Astrocyte of the cerebellum (primary cell): ENCODE measurements at regions not wholly inside any gene's neighbourhood (a gene's known extent, or its start where the extent isn't known, plus 50 kb on each side); places are given as distances from the start of the nearest gene placed in this dataset.

Experiments
- DNase-seq: peaks from one replicate; pipeline ENCODE4 v3.0.0-alpha.2; 2011; ENCODE audit warnings: low read depth
- H3K4me3 ChIP-seq: 2 replicates; pipeline ENCODE4 v1.5.1; 2011; ENCODE audit warnings: mild to moderate bottlenecking, low read depth, low read length, moderate library complexity
- CTCF ChIP-seq: IDR thresholded peaks from 2 replicates; pipeline ENCODE4 v1.5.1; 2012; ENCODE audit warnings: low read length, low read depth, moderate library complexity, mild to moderate bottlenecking; ENCODE audit errors: missing control alignments
- in situ Hi-C: cut with HindIII; loops from 2 replicates; pipeline ENCODE4 v1.10.0; 2017; ENCODE audit warnings: low sequenced_read_pairs

GRCh38 chr20:21018576-21018975, 87.6 kb downstream of the LINC00237 start:
- no peak for TF ChIP-seq CTCF
- in situ Hi-C loops, result no loop called here
- no peak for DNase-seq
- no peak overlapping the region for H3K4me3 ChIP-seq

- H3K4me3 ChIP-seq, result no peak overlapping the region
- no peak for TF ChIP-seq CTCF
- no peak for DNase-seq
- in situ Hi-C loops, result no loop called here
These were observed 88.6 kb downstream of the LINC00237 start for GRCh38 chr20:21017528-21018085.

- in situ Hi-C loops, result no loop called here
- no peak overlapping the region for H3K4me3 ChIP-seq
- TF ChIP-seq CTCF, result no peak
- DNase-seq, result no peak
These were observed 89.4 kb downstream of the LINC00237 start for GRCh38 chr20:21016751-21017150.

GRCh38 chr20:21014528-21014927, 91.6 kb downstream of the LINC00237 start:
- TF ChIP-seq CTCF, result no peak
- in situ Hi-C loops, result no loop called here
- DNase-seq, result no peak
- no peak overlapping the region for H3K4me3 ChIP-seq

- in situ Hi-C loops, result no loop called here
- DNase-seq, result no peak
- no peak for TF ChIP-seq CTCF
- H3K4me3 ChIP-seq, result no peak overlapping the region
These were observed 97.2 kb downstream of the LINC00237 start for GRCh38 chr20:21008951-21009350.

GRCh38 chr20:21006611-21007010, 99.5 kb downstream of the LINC00237 start:
- no peak for TF ChIP-seq CTCF
- in situ Hi-C loops, result no loop called here
- no peak for DNase-seq

More at GRCh38 chr20:21006611-21007010, 99.5 kb downstream of the LINC00237 start:
- no peak overlapping the region for H3K4me3 ChIP-seq
